ENCODE measurements at regions not wholly inside any gene's neighbourhood (a gene's known extent, or its start where the extent isn't known, plus 50 kb on each side); places are given as distances from the start of the nearest gene placed in this dataset.
A peak's percentile ranks its signal among the peaks of the same experiment; 100 is the strongest.
"Not testable (repeated sequence)": the region's sequence is repeated elsewhere in the genome, so short reads cannot be mapped to it uniquely, and the experiment has no call there.

DNA sequence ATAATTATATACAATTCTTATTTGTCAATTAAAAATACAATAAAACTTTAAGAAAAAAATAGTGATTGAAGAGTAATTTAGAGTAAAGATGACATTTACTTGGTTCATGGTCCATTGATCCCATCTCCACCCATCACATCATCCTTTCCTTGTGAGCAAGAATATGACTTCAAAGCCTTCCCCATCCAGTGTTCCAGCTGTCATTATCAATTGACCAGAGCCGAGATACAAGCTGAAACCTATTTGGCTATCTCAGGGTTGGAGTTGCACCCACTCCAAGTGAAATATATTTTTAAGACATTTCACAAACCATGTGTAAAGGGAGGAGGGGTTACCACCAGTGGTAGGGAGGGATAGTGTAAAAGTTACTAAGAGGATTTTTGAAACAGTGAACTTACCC lies 428.9 kb upstream of the C1orf87 start:
- no peak overlapping the region for H3K4me3 Mint-ChIP-seq
- no peaks in the 10 kb centered on the region for H3K36me3 Mint-ChIP-seq
- TF ChIP-seq, protein P1, sequence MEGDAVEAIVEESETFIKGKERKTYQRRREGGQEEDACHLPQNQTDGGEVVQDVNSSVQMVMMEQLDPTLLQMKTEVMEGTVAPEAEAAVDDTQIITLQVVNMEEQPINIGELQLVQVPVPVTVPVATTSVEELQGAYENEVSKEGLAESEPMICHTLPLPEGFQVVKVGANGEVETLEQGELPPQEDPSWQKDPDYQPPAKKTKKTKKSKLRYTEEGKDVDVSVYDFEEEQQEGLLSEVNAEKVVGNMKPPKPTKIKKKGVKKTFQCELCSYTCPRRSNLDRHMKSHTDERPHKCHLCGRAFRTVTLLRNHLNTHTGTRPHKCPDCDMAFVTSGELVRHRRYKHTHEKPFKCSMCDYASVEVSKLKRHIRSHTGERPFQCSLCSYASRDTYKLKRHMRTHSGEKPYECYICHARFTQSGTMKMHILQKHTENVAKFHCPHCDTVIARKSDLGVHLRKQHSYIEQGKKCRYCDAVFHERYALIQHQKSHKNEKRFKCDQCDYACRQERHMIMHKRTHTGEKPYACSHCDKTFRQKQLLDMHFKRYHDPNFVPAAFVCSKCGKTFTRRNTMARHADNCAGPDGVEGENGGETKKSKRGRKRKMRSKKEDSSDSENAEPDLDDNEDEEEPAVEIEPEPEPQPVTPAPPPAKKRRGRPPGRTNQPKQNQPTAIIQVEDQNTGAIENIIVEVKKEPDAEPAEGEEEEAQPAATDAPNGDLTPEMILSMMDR (conservative IDR thresholded peaks at IDR 0.05), result no peak
- H3K9me3 Mint-ChIP-seq, result peaks cover 7% of the 10 kb centered on the region
- H3K27me3 Mint-ChIP-seq, result peaks cover 11% of the 10 kb centered on the region
- no peaks in the 10 kb centered on the region for H3K4me1 Mint-ChIP-seq (ENCODE audit: unreplicated experiment)
- no peak overlapping the region for H3K27ac Mint-ChIP-seq
- no peak for DNase-seq (ENCODE audit: extremely low spot score, unreplicated experiment)

DNA sequence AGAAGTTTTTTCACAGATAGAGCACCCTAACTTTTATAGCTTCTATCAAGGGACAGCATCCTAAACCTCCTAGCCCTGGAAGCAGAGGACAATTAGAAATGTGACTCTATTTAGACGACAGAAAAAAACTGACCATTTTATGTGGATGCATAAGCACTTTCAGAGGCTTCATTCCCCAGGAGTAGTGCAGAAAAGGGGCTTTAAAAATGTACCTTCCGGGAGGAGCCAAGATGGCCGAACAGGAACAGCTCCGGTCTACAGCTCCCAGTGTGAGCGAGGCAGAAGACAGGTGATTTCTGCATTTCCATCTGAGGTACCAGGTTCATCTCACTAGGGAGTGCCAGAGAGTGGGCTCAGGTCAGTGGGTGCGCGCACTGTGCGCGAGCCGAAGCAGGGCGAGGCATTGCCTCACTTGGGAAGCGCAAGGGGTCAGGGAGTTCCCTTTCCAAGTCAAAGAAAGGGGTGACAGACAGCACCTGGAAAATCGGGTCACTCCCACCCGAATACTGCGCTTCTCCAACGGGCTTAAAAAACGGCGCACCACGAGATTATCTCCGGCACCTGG lies 416.4 kb upstream of the C1orf87 start:
- DNase-seq (ENCODE audit: extremely low spot score, unreplicated experiment); H3K27me3 Mint-ChIP-seq; H3K4me1 Mint-ChIP-seq (ENCODE audit: unreplicated experiment); H3K36me3 Mint-ChIP-seq; H3K9me3 Mint-ChIP-seq: not testable (repeated sequence)
- peak overlapping the region; percentile 69 for H3K27ac Mint-ChIP-seq
- peak overlapping the region; percentile 82 for H3K4me3 Mint-ChIP-seq

DNA sequence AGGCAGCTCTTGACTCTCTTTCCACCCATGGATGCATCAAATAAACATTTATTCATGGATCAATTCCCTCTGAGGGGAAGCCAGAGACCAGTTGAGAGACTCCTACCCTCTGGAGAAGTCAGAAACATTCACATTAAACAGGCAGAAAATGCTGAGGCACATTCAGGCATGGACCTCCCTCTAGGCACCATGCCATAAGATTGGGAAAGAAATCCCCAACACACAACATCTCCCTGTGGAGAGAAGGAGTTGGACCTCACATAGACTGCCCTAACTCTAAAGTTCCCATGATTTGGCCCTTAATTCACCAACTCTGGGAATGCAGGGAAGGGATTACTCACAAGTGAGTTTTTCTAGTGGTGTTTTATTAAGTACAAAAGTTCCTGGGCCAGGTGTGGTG lies 415.3 kb upstream of the C1orf87 start:
- Mint-ChIP-seq H3K9me3 (peaks cover 10% of the 10 kb centered on the region), H3K4me3 (no peak overlapping the region), H3K36me3 (no peaks in the 10 kb centered on the region), H3K27me3 (peaks cover 6% of the 10 kb centered on the region), H3K4me1 (ENCODE audit: unreplicated experiment) (peaks cover 2% of the 10 kb centered on the region), H3K27ac (no peak overlapping the region)
- TF ChIP-seq, protein P1 (conservative IDR thresholded peaks at IDR 0.05), result no peak
- no peak for DNase-seq (ENCODE audit: extremely low spot score, unreplicated experiment)

DNA sequence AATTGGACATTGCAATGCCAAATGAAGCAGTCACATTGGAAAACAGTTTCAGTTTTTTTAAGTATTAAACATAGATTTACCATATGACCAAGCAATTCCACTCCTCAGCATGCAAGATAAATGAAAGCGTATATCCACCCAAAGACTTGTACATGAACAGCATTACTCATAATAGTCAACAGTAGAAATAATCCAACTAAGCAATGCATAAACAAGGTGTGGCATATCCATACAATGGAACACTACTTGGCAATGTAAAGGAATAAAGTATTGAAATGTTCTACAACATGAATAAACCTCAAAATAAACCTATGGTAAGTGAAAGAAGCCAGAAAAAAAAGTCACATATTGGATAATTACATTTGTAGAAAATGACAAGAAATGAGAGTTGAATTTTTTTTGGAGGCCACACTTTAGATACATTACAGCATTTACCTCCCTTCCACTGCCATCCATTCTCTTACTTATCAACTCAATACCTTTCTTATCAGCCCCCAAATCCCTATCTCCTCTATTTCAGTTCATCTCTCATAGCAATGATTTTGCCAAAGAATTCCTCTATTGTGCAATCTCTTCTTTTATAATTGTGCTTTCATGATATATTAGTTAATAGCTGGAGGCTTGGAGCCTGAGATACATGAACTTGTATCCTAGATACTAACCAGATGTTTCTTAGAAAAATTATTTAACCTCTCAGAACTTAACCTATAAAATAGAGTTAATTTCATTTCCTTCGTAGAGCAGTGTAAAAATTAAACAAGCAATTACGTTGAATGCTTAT lies 414.2 kb upstream of the C1orf87 start:
- H3K27me3 Mint-ChIP-seq, result peaks cover 10% of the 10 kb centered on the region
- TF ChIP-seq, protein P1 (conservative IDR thresholded peaks at IDR 0.05), result no peak
- H3K36me3 Mint-ChIP-seq, result no peaks in the 10 kb centered on the region
- peaks cover 10% of the 10 kb centered on the region for H3K9me3 Mint-ChIP-seq
- no peak overlapping the region for H3K4me3 Mint-ChIP-seq
- H3K4me1 Mint-ChIP-seq (ENCODE audit: unreplicated experiment), result peaks cover 12% of the 10 kb centered on the region
- H3K27ac Mint-ChIP-seq, result no peak overlapping the region
- DNase-seq (ENCODE audit: extremely low spot score, unreplicated experiment), result no peak

DNA sequence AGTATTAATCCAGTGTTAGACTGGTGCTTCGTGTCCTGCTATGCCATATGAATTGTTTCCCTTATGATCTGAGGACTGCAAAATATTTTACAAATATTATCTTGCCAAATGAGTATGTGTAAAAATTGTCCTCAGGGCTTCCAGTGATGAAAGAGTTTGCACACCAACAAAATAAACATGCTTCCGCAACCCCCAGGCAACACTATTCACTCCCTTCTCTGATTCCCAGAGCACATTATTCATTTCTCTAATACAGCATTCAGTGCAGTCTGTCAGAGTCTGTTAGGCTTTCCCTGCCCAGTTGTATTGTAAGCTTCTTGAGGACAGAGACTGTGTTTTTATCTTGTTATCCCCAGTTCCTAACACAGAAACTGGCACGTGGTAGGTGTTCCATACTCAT lies 409.9 kb upstream of the C1orf87 start:
- H3K36me3 Mint-ChIP-seq, result no peaks in the 10 kb centered on the region
- no peak for DNase-seq (ENCODE audit: extremely low spot score, unreplicated experiment)
- no peak overlapping the region for H3K27ac Mint-ChIP-seq
- peaks cover 10% of the 10 kb centered on the region for H3K9me3 Mint-ChIP-seq
- peaks cover 12% of the 10 kb centered on the region for H3K4me1 Mint-ChIP-seq (ENCODE audit: unreplicated experiment)
- H3K27me3 Mint-ChIP-seq, result peaks cover 15% of the 10 kb centered on the region
- H3K4me3 Mint-ChIP-seq, result no peak overlapping the region
- TF ChIP-seq, protein P1 (conservative IDR thresholded peaks at IDR 0.05), result no peak

DNA sequence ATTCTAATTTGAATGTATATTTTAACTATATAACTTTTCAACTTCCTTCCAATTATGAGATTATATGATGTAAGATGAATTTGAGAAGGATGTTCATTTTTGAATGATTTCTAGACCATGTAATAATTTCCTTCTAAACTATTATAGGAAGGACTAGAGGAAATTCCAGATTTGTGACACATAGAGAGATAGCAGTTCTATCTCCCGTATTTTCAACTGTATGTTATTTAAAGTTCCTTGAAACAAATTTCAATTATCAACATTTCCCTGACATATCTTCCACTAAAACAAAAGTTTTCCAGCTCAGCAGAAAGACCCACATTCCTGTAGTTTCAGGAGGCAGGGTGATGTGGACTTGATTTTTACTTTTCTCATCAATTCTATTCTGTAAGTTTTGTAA lies 396.7 kb upstream of the C1orf87 start:
- Mint-ChIP-seq H3K9me3 (no peaks in the 10 kb centered on the region), H3K36me3 (no peaks in the 10 kb centered on the region), H3K27ac (no peak overlapping the region), H3K4me1 (ENCODE audit: unreplicated experiment) (no peaks in the 10 kb centered on the region), H3K4me3 (no peak overlapping the region), H3K27me3 (no peaks in the 10 kb centered on the region)
- DNase-seq (ENCODE audit: extremely low spot score, unreplicated experiment), result no peak
- TF ChIP-seq, protein P1 (conservative IDR thresholded peaks at IDR 0.05), result no peak
